Activated B cell treated with CpG ODN at 0.5 μM for 24 hours (primary cell): ENCODE measurements at regions not wholly inside any gene's neighbourhood (a gene's known extent, or its start where the extent isn't known, plus 50 kb on each side); places are given as distances from the start of the nearest gene placed in this dataset.

Experiments
- ATAC-seq: fragments of 200-7000 bp; cut with Tn5 transposase; one replicate; pipeline ENCODE4 v1.10.0; 2021; ENCODE audit warnings: low read depth, mild to moderate bottlenecking, moderate library complexity
- CTCF ChIA-PET: fragments of 350-600 bp; sonication (Branson Sonifier 250); formaldehyde crosslinking; loops from one replicate; lab custom pipeline; 2021; ENCODE audit warnings: antibody characterized with exemption; lab: Charles Lee
- POLR2A ChIA-PET: fragments of 350-600 bp; sonication (Branson Sonifier 250); formaldehyde crosslinking; loops from one replicate; lab custom pipeline; 2021; ENCODE audit warnings: antibody characterized with exemption; lab: Charles Lee
- DNase-seq: peaks from one replicate; pipeline ENCODE4 v3.0.0; 2022
- H3K27ac Mint-ChIP-seq: one replicate; pipeline ENCODE4 v1.8.0; 2020; ENCODE audit warnings: mixed read lengths
- H3K27me3 Mint-ChIP-seq: one replicate; pipeline ENCODE4 v1.8.0; 2021; ENCODE audit warnings: mixed read lengths
- H3K36me3 Mint-ChIP-seq: one replicate; pipeline ENCODE4 v1.8.0; 2021; ENCODE audit warnings: low read depth, mixed read lengths
- H3K4me1 Mint-ChIP-seq: one replicate; pipeline ENCODE4 v1.8.0; 2021; ENCODE audit warnings: mixed read lengths
- H3K4me3 Mint-ChIP-seq: one replicate; pipeline ENCODE4 v1.8.0; 2020; ENCODE audit warnings: mild to moderate bottlenecking, mixed read lengths
- H3K9me3 Mint-ChIP-seq: one replicate; pipeline ENCODE4 v1.8.0; 2020; ENCODE audit warnings: mixed read lengths
- CTCF ChIP-seq: fragments of 200-600 bp; IDR thresholded peaks from one replicate; pipeline ENCODE4 v1.8.0; 2022; ENCODE audit warnings: antibody characterized with exemption, mild to moderate bottlenecking
- intact Hi-C: fragments of 100-400 bp; cut with micrococcal nuclease; formaldehyde crosslinking; loops from one replicate; pipeline ENCODE4 v1.15.1; 2024

GRCh38 chr2:22628906-22629305 is 756.1 kb upstream of the KLHL29 start:
- intact Hi-C loops = no loop called here
- H3K27ac Mint-ChIP-seq = no peak overlapping the region
- no peaks in the 10 kb centered on the region for H3K27me3 Mint-ChIP-seq
- ATAC-seq = no peak
- no peak overlapping the region for H3K4me3 Mint-ChIP-seq
- no peaks in the 10 kb centered on the region for H3K9me3 Mint-ChIP-seq
- H3K4me1 Mint-ChIP-seq = no peaks in the 10 kb centered on the region
- ChIA-PET CTCF (no interaction called here), POLR2A (no interaction called here)
- TF ChIP-seq CTCF = no peak
- H3K36me3 Mint-ChIP-seq = no peaks in the 10 kb centered on the region
- DNase-seq = no peak

- Mint-ChIP-seq H3K36me3 (no peaks in the 10 kb centered on the region), H3K9me3 (no peaks in the 10 kb centered on the region), H3K27ac (no peak overlapping the region), H3K4me1 (no peaks in the 10 kb centered on the region), H3K27me3 (no peaks in the 10 kb centered on the region), H3K4me3 (no peak overlapping the region)
- DNase-seq = no peak
- CTCF ChIA-PET = no interaction called here
- POLR2A ChIA-PET = no interaction called here
- TF ChIP-seq CTCF = no peak
- no peak for ATAC-seq
- intact Hi-C loops = no loop called here
Measured at GRCh38 chr2:22634167-22634566, 750.8 kb upstream of the KLHL29 start.

GRCh38 chr2:22656426-22656825 is 728.6 kb upstream of the KLHL29 start:
- DNase-seq = no peak
- no peak for TF ChIP-seq CTCF
- no peak overlapping the region for H3K4me3 Mint-ChIP-seq
- peaks cover 5% of the 10 kb centered on the region for H3K9me3 Mint-ChIP-seq
- no peaks in the 10 kb centered on the region for H3K36me3 Mint-ChIP-seq
- no peaks in the 10 kb centered on the region for H3K4me1 Mint-ChIP-seq
- ATAC-seq = no peak
- ChIA-PET CTCF (no interaction called here), POLR2A (interaction anchor here (0.6 kb wide), 1 partner anchor 680 kb away, joined by 4 read pairs; no protein-coding TSS in a partner anchor)
- no peak overlapping the region for H3K27ac Mint-ChIP-seq
- no peaks in the 10 kb centered on the region for H3K27me3 Mint-ChIP-seq
- intact Hi-C loops = no loop called here

- ATAC-seq = no peak
- TF ChIP-seq CTCF = no peak
- Mint-ChIP-seq H3K4me3 (no peak overlapping the region), H3K9me3 (no peaks in the 10 kb centered on the region), H3K36me3 (no peaks in the 10 kb centered on the region), H3K27me3 (no peaks in the 10 kb centered on the region), H3K27ac (no peak overlapping the region), H3K4me1 (no peaks in the 10 kb centered on the region)
- CTCF ChIA-PET = no interaction called here
- POLR2A ChIA-PET = no interaction called here
- intact Hi-C loops = no loop called here
- DNase-seq = no peak
Measured at GRCh38 chr2:22673529-22673928, 711.5 kb upstream of the KLHL29 start.

- peaks cover 2% of the 10 kb centered on the region for H3K9me3 Mint-ChIP-seq
- POLR2A ChIA-PET = no interaction called here
Measured at GRCh38 chr2:22683914-22684313, 701.1 kb upstream of the KLHL29 start.

More at GRCh38 chr2:22683914-22684313, 701.1 kb upstream of the KLHL29 start:
- Mint-ChIP-seq H3K4me3 (no peak overlapping the region), H3K4me1 (no peaks in the 10 kb centered on the region), H3K27ac (no peak overlapping the region), H3K27me3 (no peaks in the 10 kb centered on the region), H3K36me3 (no peaks in the 10 kb centered on the region)
- no peak for DNase-seq
- CTCF ChIA-PET = no interaction called here
- no peak for TF ChIP-seq CTCF
- no peak for ATAC-seq
- intact Hi-C loops = no loop called here
